ENCODE measurements at regions not wholly inside any gene's neighbourhood (a gene's known extent, or its start where the extent isn't known, plus 50 kb on each side); places are given as distances from the start of the nearest gene placed in this dataset.

GRCh38 chr19:27741236-27741635 lies 1471.7 kb downstream of the UQCRFS1 start:
- TF ChIP-seq RELA (CRISPR knock-in tag; IDR thresholded peaks at IDR 0.05; ENCODE audit: borderline replicate concordance) (no peak), FOXP4 (CRISPR knock-in tag; IDR thresholded peaks at IDR 0.05) (no peak), CTCF (IDR thresholded peaks at IDR 0.05) (no peak), MAX (CRISPR knock-in tag; IDR thresholded peaks at IDR 0.05) (no peak), ZNF425 (CRISPR knock-in tag; conservative IDR thresholded peaks at IDR 0.05) (no peak), STAT6 (CRISPR knock-in tag; conservative IDR thresholded peaks at IDR 0.05; ENCODE audit: low read depth) (no peak), PRDM15 (CRISPR knock-in tag; IDR thresholded peaks at IDR 0.05) (no peak), FOXP1 (CRISPR knock-in tag; IDR thresholded peaks at IDR 0.05; ENCODE audit: borderline replicate concordance) (no peak), SMAD3 (CRISPR knock-in tag; IDR thresholded peaks at IDR 0.05; ENCODE audit: borderline replicate concordance) (no peak), NR3C1 (CRISPR knock-in tag; conservative IDR thresholded peaks at IDR 0.05; ENCODE audit: low read depth) (no peak), IRF2 (CRISPR knock-in tag; IDR thresholded peaks at IDR 0.05; ENCODE audit: borderline replicate concordance, low read depth) (no peak), ZSCAN18 (CRISPR knock-in tag; IDR thresholded peaks at IDR 0.05) (no peak)

Measured in WTC11 (cell line).